ENCODE measurements at regions not wholly inside any gene's neighbourhood (a gene's known extent, or its start where the extent isn't known, plus 50 kb on each side); places are given as distances from the start of the nearest gene placed in this dataset.

DNA sequence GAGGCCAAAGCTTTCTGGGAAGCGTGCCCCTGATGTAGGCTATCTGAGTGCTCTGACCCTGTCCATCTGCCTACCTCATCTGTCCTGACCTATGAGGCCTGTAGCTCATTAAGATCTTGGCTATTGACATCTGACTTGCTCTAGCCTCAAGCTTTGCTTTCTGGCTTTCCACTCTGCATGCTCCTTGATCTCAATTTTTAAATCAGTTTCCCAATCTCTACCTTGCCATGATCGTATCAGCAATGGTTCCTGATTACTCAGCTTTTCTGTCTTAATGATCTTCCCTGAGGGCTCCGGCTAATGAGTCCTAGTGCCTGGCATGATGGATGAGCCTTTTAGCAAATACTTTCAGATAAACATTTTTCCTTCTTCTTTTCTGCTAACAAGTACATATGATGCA lies 262.0 kb downstream of the NDFIP2 start:
- TF ChIP-seq EZH2phosphoT487 (conservative IDR thresholded peaks at IDR 0.05; ENCODE audit: low read length), result no peak
- TF ChIP-seq, protein P1, sequence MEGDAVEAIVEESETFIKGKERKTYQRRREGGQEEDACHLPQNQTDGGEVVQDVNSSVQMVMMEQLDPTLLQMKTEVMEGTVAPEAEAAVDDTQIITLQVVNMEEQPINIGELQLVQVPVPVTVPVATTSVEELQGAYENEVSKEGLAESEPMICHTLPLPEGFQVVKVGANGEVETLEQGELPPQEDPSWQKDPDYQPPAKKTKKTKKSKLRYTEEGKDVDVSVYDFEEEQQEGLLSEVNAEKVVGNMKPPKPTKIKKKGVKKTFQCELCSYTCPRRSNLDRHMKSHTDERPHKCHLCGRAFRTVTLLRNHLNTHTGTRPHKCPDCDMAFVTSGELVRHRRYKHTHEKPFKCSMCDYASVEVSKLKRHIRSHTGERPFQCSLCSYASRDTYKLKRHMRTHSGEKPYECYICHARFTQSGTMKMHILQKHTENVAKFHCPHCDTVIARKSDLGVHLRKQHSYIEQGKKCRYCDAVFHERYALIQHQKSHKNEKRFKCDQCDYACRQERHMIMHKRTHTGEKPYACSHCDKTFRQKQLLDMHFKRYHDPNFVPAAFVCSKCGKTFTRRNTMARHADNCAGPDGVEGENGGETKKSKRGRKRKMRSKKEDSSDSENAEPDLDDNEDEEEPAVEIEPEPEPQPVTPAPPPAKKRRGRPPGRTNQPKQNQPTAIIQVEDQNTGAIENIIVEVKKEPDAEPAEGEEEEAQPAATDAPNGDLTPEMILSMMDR (IDR thresholded peaks at IDR 0.05; ENCODE audit: insufficient read depth, low read length, poor library complexity, severe bottlenecking), result no peak
- Histone ChIP-seq H3K9me2 (replicated peaks; ENCODE audit: insufficient read depth, low read length) (no peaks in the 10 kb centered on the region), H3F3A (ENCODE audit: insufficient read depth) (no peaks in the 10 kb centered on the region), H3K9me3 (ENCODE audit: insufficient read depth, low read length) (no peaks in the 10 kb centered on the region), H3K27ac (ENCODE audit: low read depth, low read length) (no peak overlapping the region), H4K20me1 (ENCODE audit: low read depth, low read length) (no peaks in the 10 kb centered on the region), H2AFZ (ENCODE audit: low read depth, low read length, severe bottlenecking) (no peak overlapping the region), H3K9ac (ENCODE audit: low read length) (no peak overlapping the region), H3K27me3 (ENCODE audit: low read length) (no peaks in the 10 kb centered on the region), H3K4me3 (ENCODE audit: insufficient read depth, low read length, poor library complexity, severe bottlenecking) (no peak overlapping the region), H3K79me2 (ENCODE audit: insufficient read depth, low read length) (no peaks in the 10 kb centered on the region), H3K36me3 (ENCODE audit: low read length) (no peaks in the 10 kb centered on the region), H3K4me2 (ENCODE audit: low read depth, low read length, poor library complexity, severe bottlenecking) (no peak overlapping the region)

DNA sequence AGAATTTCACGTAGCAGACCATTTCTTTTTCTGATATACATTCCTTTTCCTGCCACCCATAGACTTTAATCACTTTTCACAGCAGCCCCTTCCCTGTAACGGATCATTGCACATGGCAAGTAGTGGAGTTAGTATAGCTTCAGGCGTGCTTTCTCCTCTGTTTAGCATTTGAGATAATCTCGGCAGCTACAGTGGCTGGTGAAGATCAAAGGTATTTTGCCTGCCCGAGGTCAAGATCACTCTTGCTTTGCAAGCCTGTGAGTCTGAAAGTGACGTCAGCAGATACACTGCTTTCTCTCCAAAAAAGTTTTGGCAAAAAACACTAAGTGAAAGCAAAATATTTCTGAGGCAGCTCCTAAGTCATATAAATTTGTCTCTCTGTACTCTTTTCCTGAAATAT lies 260.0 kb downstream of the NDFIP2 start:
- no peak overlapping the region for H3K27ac ChIP-seq (ENCODE audit: low read depth, low read length)
- TF ChIP-seq, protein P1 (IDR thresholded peaks at IDR 0.05; ENCODE audit: insufficient read depth, low read length, poor library complexity, severe bottlenecking), result no peak
- TF ChIP-seq EZH2phosphoT487 (conservative IDR thresholded peaks at IDR 0.05; ENCODE audit: low read length), result no peak
- no peak overlapping the region for H3K9ac ChIP-seq (ENCODE audit: low read length)
- H3K9me3 ChIP-seq (ENCODE audit: insufficient read depth, low read length), result no peaks in the 10 kb centered on the region
- H2AFZ ChIP-seq (ENCODE audit: low read depth, low read length, severe bottlenecking), result no peak overlapping the region
- no peaks in the 10 kb centered on the region for H3K79me2 ChIP-seq (ENCODE audit: insufficient read depth, low read length)
- H3K9me2 ChIP-seq (replicated peaks; ENCODE audit: insufficient read depth, low read length), result no peaks in the 10 kb centered on the region
- H3K4me2 ChIP-seq (ENCODE audit: low read depth, low read length, poor library complexity, severe bottlenecking), result no peak overlapping the region
- no peaks in the 10 kb centered on the region for H3K27me3 ChIP-seq (ENCODE audit: low read length)
- no peak overlapping the region for H3K4me3 ChIP-seq (ENCODE audit: insufficient read depth, low read length, poor library complexity, severe bottlenecking)
- no peaks in the 10 kb centered on the region for H4K20me1 ChIP-seq (ENCODE audit: low read depth, low read length)
- no peaks in the 10 kb centered on the region for H3F3A ChIP-seq (ENCODE audit: insufficient read depth)
- no peaks in the 10 kb centered on the region for H3K36me3 ChIP-seq (ENCODE audit: low read length)

DNA sequence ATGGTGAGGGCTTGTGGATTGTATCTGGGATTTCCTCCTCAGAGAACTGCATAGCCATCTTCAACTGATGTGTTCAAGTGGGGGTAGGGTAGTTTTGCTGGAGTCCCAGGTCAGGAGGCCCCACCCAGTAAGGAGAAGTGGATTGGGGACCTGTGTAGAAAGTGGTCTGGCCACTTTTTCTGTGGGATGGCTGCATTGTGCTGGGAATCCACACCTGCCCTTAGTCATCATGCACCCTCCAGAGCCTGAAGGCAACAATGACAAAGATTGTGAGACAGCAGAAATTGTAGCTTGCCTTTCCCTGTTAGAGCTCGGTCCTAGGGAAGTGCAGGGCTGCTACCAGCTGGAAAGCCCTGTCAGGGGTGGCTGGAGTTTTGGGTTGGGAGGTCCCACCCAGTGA lies 255.4 kb downstream of the NDFIP2 start:
- Histone ChIP-seq H3K9ac (ENCODE audit: low read length) (no peak overlapping the region), H3K27me3 (ENCODE audit: low read length) (no peaks in the 10 kb centered on the region), H3K9me3 (ENCODE audit: insufficient read depth, low read length) (no peaks in the 10 kb centered on the region), H2AFZ (ENCODE audit: low read depth, low read length, severe bottlenecking) (no peak overlapping the region), H3K79me2 (ENCODE audit: insufficient read depth, low read length) (no peaks in the 10 kb centered on the region), H3K9me2 (replicated peaks; ENCODE audit: insufficient read depth, low read length) (no peaks in the 10 kb centered on the region), H3F3A (ENCODE audit: insufficient read depth) (no peaks in the 10 kb centered on the region), H3K27ac (ENCODE audit: low read depth, low read length) (no peak overlapping the region), H3K4me2 (ENCODE audit: low read depth, low read length, poor library complexity, severe bottlenecking) (no peak overlapping the region), H4K20me1 (ENCODE audit: low read depth, low read length) (no peaks in the 10 kb centered on the region), H3K36me3 (ENCODE audit: low read length) (no peaks in the 10 kb centered on the region), H3K4me3 (ENCODE audit: insufficient read depth, low read length, poor library complexity, severe bottlenecking) (no peak overlapping the region)
- TF ChIP-seq, protein P1 (IDR thresholded peaks at IDR 0.05; ENCODE audit: insufficient read depth, low read length, poor library complexity, severe bottlenecking), result no peak
- TF ChIP-seq EZH2phosphoT487 (conservative IDR thresholded peaks at IDR 0.05; ENCODE audit: low read length), result no peak

All from SU-DHL-6 (cell line).